Colon (tissue), 2 donors: ENCODE measurements at regions not wholly inside any gene's neighbourhood (a gene's known extent, or its start where the extent isn't known, plus 50 kb on each side); places are given as distances from the start of the nearest gene placed in this dataset.

ENCODE experiments used
- FAIRE-seq: peaks from 2 replicates; lab custom pipeline; 2012; peaks lifted over from hg19 to GRCh38; lab: Jason Lieb, UNC
- donor health status: control.
- donor health status: control.

- FAIRE-seq: no peak
Measured at GRCh38 chr12:22993609-22994315, 368.8 kb downstream of the ETNK1 start.

GRCh38 chr12:22994316-22994675 lies 369.3 kb downstream of the ETNK1 start:
- FAIRE-seq: no peak

GRCh38 chr12:23001487-23001886 lies 376.5 kb downstream of the ETNK1 start:
- no peak for FAIRE-seq

- no peak for FAIRE-seq
Measured at GRCh38 chr12:23002381-23002780, 377.4 kb downstream of the ETNK1 start.

- FAIRE-seq: no peak
Measured at GRCh38 chr12:23004473-23005020, 379.6 kb downstream of the ETNK1 start.

- FAIRE-seq: no peak
Measured at GRCh38 chr12:23005387-23005786, 380.4 kb downstream of the ETNK1 start.

GRCh38 chr12:23006413-23006812 lies 381.4 kb downstream of the ETNK1 start:
- FAIRE-seq: no peak

- FAIRE-seq: no peak
Measured at GRCh38 chr12:23008623-23009022, 383.7 kb downstream of the ETNK1 start.

GRCh38 chr12:23014749-23015148 lies 389.8 kb downstream of the ETNK1 start:
- FAIRE-seq: no peak

GRCh38 chr12:23025372-23026016 lies 400.5 kb downstream of the ETNK1 start:
- FAIRE-seq: no peak

GRCh38 chr12:23028158-23028802 lies 403.3 kb downstream of the ETNK1 start:
- no peak for FAIRE-seq

GRCh38 chr12:23029185-23029584 lies 404.2 kb downstream of the ETNK1 start:
- FAIRE-seq: no peak

- FAIRE-seq: no peak
Measured at GRCh38 chr12:23039834-23040233, 414.9 kb downstream of the ETNK1 start.

- no peak for FAIRE-seq
Measured at GRCh38 chr12:23041774-23042173, 416.8 kb downstream of the ETNK1 start.

GRCh38 chr12:23043646-23044045 lies 418.7 kb downstream of the ETNK1 start:
- no peak for FAIRE-seq

GRCh38 chr12:23049180-23049579 lies 424.2 kb downstream of the ETNK1 start:
- no peak for FAIRE-seq

- no peak for FAIRE-seq
Measured at GRCh38 chr12:23055004-23055403, 430.0 kb downstream of the ETNK1 start.

- FAIRE-seq: no peak
Measured at GRCh38 chr12:23057571-23057970, 432.6 kb downstream of the ETNK1 start.

GRCh38 chr12:23060161-23060560 lies 435.2 kb downstream of the ETNK1 start:
- FAIRE-seq: no peak

- no peak for FAIRE-seq
Measured at GRCh38 chr12:23063206-23063605, 438.2 kb downstream of the ETNK1 start.

- FAIRE-seq: no peak
Measured at GRCh38 chr12:23066095-23066494, 441.1 kb downstream of the ETNK1 start.

GRCh38 chr12:23083267-23083666 lies 458.3 kb downstream of the ETNK1 start:
- FAIRE-seq: no peak
